ENCODE measurements at regions not wholly inside any gene's neighbourhood (a gene's known extent, or its start where the extent isn't known, plus 50 kb on each side); places are given as distances from the start of the nearest gene placed in this dataset.

GRCh38 chr13:71124230-71124629 is 742.8 kb downstream of the DACH1 start:
- no peak for ATAC-seq
- Mint-ChIP-seq H3K4me1 (no peaks in the 10 kb centered on the region), H3K9me3 (ENCODE audit: low read depth) (peaks cover 3% of the 10 kb centered on the region), H3K4me3 (no peak overlapping the region), H3K27me3 (no peaks in the 10 kb centered on the region), H3K27ac (no peak overlapping the region), H3K36me3 (ENCODE audit: low read depth) (no peaks in the 10 kb centered on the region)
- DNase-seq: no peak
- CTCF ChIA-PET: no interaction called here
- intact Hi-C loops (cut with DNase I, micrococcal nuclease): no loop called here
- POLR2A ChIA-PET: no interaction called here

DNA sequence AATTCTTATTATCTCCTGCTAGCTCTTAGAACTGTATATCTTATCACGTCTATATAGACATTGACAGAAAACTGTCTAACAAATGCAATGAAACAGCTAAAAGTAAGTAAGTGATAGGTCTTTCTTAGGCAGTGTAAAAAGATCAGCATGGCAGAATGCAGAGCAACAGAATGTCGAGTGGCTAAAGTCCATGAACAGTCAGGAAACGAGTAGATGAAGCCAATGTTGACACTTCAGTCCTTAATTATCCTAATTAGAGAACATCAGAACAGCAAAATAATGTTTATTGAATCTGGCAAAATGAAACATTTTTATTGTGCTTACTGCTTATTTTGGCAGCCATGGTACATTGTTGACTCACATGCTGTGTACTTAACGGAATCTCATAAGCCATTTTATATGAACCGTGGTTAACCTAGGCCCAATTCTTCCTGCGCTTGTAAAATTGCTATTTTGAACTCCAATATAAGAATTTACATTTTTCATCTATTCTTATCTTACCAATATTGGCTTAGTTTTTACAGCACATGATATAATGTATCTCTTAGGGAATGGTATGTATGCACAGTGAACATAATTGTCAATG is 748.1 kb downstream of the DACH1 start:
- H3K4me3 Mint-ChIP-seq: no peak overlapping the region
- no peaks in the 10 kb centered on the region for H3K36me3 Mint-ChIP-seq (ENCODE audit: low read depth)
- peaks cover 5% of the 10 kb centered on the region for H3K9me3 Mint-ChIP-seq (ENCODE audit: low read depth)
- ATAC-seq (no peak), DNase-seq (no peak)
- ChIA-PET CTCF (no interaction called here), POLR2A (no interaction called here)
- no peak overlapping the region for H3K27ac Mint-ChIP-seq
- intact Hi-C loops (cut with DNase I, micrococcal nuclease): no loop called here
- no peaks in the 10 kb centered on the region for H3K4me1 Mint-ChIP-seq
- H3K27me3 Mint-ChIP-seq: no peaks in the 10 kb centered on the region

- no peak for DNase-seq
- peaks cover 5% of the 10 kb centered on the region for H3K9me3 Mint-ChIP-seq (ENCODE audit: low read depth)
- ChIA-PET CTCF (no interaction called here), POLR2A (no interaction called here)
- no peaks in the 10 kb centered on the region for H3K4me1 Mint-ChIP-seq
- no peaks in the 10 kb centered on the region for H3K27me3 Mint-ChIP-seq
- no peak overlapping the region for H3K27ac Mint-ChIP-seq
- H3K4me3 Mint-ChIP-seq: no peak overlapping the region
- intact Hi-C loops (cut with DNase I, micrococcal nuclease): no loop called here
- no peak for ATAC-seq
- H3K36me3 Mint-ChIP-seq (ENCODE audit: low read depth): no peaks in the 10 kb centered on the region
These were observed 749.1 kb downstream of the DACH1 start for GRCh38 chr13:71117920-71118319.

GRCh38 chr13:71115301-71115700 is 751.7 kb downstream of the DACH1 start:
- H3K4me1 Mint-ChIP-seq: no peaks in the 10 kb centered on the region
- H3K27ac Mint-ChIP-seq: no peak overlapping the region
- POLR2A ChIA-PET: no interaction called here
- H3K9me3 Mint-ChIP-seq (ENCODE audit: low read depth): peaks cover 2% of the 10 kb centered on the region
- CTCF ChIA-PET: no interaction called here
- H3K27me3 Mint-ChIP-seq: no peaks in the 10 kb centered on the region
- ATAC-seq (no peak), DNase-seq (no peak)
- no peaks in the 10 kb centered on the region for H3K36me3 Mint-ChIP-seq (ENCODE audit: low read depth)
- intact Hi-C loops (cut with DNase I, micrococcal nuclease): no loop called here
- no peak overlapping the region for H3K4me3 Mint-ChIP-seq

DNA sequence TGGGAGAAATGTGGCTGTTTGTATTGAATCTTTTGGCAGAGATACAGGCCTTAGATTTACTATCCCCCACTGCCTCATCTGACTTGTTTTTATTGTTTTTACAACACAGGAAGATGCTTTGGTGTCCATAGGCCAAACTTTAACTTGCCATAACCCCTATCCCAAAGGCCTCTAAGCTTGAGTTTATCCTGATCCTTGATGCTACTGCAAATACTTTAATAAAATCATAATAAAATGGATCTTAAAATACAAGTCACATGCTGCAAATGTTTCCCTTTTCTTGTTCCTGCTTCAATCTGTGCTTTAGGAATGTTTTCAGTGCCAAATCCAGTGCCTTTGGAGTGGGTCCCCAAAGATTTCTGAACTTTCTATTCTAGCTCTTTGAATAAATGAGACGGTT is 770.6 kb downstream of the DACH1 start:
- H3K4me1 Mint-ChIP-seq: no peaks in the 10 kb centered on the region
- H3K36me3 Mint-ChIP-seq (ENCODE audit: low read depth): no peaks in the 10 kb centered on the region
- CTCF ChIA-PET: no interaction called here
- H3K27ac Mint-ChIP-seq: no peak overlapping the region
- ATAC-seq (no peak), DNase-seq (no peak)
- POLR2A ChIA-PET: no interaction called here
- no peaks in the 10 kb centered on the region for H3K9me3 Mint-ChIP-seq (ENCODE audit: low read depth)
- H3K4me3 Mint-ChIP-seq: no peak overlapping the region
- H3K27me3 Mint-ChIP-seq: no peaks in the 10 kb centered on the region
- intact Hi-C loops (cut with DNase I, micrococcal nuclease): no loop called here

DNA sequence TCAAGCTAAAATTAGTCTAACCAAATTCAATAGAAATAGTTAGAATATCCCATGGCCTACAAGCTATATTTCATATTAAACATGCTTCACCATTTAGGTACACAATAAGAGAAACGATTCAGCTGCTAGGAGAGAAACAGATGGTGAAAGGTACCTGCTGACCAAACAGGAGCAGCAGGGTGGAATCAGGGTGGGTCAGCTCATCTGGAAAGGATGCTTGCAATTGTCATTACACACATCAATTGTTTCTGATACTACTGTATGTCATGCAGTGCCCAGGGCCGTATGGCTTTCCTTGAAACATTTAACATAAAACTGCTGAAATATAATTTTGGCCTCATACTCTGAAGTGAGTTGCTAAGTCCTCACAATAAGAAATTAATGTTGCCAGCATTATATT is 776.0 kb downstream of the DACH1 start:
- POLR2A ChIA-PET: no interaction called here
- intact Hi-C loops (cut with DNase I, micrococcal nuclease): no loop called here
- Mint-ChIP-seq H3K27ac (no peak overlapping the region), H3K4me3 (no peak overlapping the region), H3K36me3 (ENCODE audit: low read depth) (no peaks in the 10 kb centered on the region), H3K27me3 (no peaks in the 10 kb centered on the region), H3K9me3 (ENCODE audit: low read depth) (no peaks in the 10 kb centered on the region), H3K4me1 (no peaks in the 10 kb centered on the region)
- CTCF ChIA-PET: no interaction called here
- ATAC-seq (no peak), DNase-seq (no peak)

- no peak overlapping the region for H3K4me3 Mint-ChIP-seq
- no peak overlapping the region for H3K27ac Mint-ChIP-seq
- H3K4me1 Mint-ChIP-seq: no peaks in the 10 kb centered on the region
- CTCF ChIA-PET: no interaction called here
- no peaks in the 10 kb centered on the region for H3K27me3 Mint-ChIP-seq
- DNase-seq: no peak
- intact Hi-C loops (cut with DNase I, micrococcal nuclease): no loop called here
- POLR2A ChIA-PET: no interaction called here
- ATAC-seq: no peak
- no peaks in the 10 kb centered on the region for H3K9me3 Mint-ChIP-seq (ENCODE audit: low read depth)
- no peaks in the 10 kb centered on the region for H3K36me3 Mint-ChIP-seq (ENCODE audit: low read depth)
These were observed 777.9 kb downstream of the DACH1 start for GRCh38 chr13:71089056-71089455.

DNA sequence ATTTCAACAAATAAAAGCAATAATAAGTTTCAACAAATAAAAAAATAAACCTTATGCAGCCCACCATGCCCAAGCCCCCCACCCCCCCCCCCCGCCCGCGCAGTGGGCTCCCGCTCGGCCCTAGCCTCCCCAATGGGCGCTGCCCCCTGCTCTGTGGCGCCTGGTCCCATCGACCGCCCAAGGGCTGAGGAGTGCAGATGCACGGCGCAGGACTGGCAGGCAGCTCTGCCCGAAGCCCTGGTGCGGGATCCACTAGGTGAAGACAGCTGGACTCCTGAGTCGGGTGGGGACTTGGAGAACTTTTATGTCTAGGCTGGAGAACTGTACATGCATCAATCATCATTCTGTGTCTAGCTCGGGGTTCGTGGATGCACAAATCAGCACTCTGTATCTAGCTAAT is 779.6 kb downstream of the DACH1 start:
- Mint-ChIP-seq H3K9me3 (ENCODE audit: low read depth) (no peaks in the 10 kb centered on the region), H3K4me1 (no peaks in the 10 kb centered on the region), H3K36me3 (ENCODE audit: low read depth) (no peaks in the 10 kb centered on the region), H3K27me3 (no peaks in the 10 kb centered on the region), H3K27ac (no peak overlapping the region), H3K4me3 (no peak overlapping the region)
- ATAC-seq (no peak), DNase-seq (no peak)
- intact Hi-C loops (cut with DNase I, micrococcal nuclease): no loop called here
- CTCF ChIA-PET: no interaction called here
- POLR2A ChIA-PET: no interaction called here

GRCh38 chr13:71087006-71087405 is 780.0 kb downstream of the DACH1 start:
- no peaks in the 10 kb centered on the region for H3K4me1 Mint-ChIP-seq
- H3K9me3 Mint-ChIP-seq (ENCODE audit: low read depth): no peaks in the 10 kb centered on the region
- ChIA-PET POLR2A (no interaction called here), CTCF (no interaction called here)
- H3K4me3 Mint-ChIP-seq: no peak overlapping the region
- DNase-seq (no peak), ATAC-seq (no peak)
- H3K36me3 Mint-ChIP-seq (ENCODE audit: low read depth): no peaks in the 10 kb centered on the region
- no peak overlapping the region for H3K27ac Mint-ChIP-seq
- intact Hi-C loops (cut with DNase I, micrococcal nuclease): no loop called here
- H3K27me3 Mint-ChIP-seq: no peaks in the 10 kb centered on the region

- ChIA-PET POLR2A (no interaction called here), CTCF (interaction anchor here (0.6 kb wide), 1 partner anchor 454 kb away, joined by 3 read pairs; no protein-coding TSS in a partner anchor)
- no peak for ATAC-seq
- intact Hi-C loops (cut with DNase I, micrococcal nuclease): no loop called here
- H3K4me1 Mint-ChIP-seq: no peaks in the 10 kb centered on the region
- H3K4me3 Mint-ChIP-seq: no peak overlapping the region
- no peaks in the 10 kb centered on the region for H3K27me3 Mint-ChIP-seq
- no peak for DNase-seq
- no peaks in the 10 kb centered on the region for H3K9me3 Mint-ChIP-seq (ENCODE audit: low read depth)
- H3K36me3 Mint-ChIP-seq (ENCODE audit: low read depth): no peaks in the 10 kb centered on the region
- no peak overlapping the region for H3K27ac Mint-ChIP-seq
These were observed 784.4 kb downstream of the DACH1 start for GRCh38 chr13:71082631-71083030.

DNA sequence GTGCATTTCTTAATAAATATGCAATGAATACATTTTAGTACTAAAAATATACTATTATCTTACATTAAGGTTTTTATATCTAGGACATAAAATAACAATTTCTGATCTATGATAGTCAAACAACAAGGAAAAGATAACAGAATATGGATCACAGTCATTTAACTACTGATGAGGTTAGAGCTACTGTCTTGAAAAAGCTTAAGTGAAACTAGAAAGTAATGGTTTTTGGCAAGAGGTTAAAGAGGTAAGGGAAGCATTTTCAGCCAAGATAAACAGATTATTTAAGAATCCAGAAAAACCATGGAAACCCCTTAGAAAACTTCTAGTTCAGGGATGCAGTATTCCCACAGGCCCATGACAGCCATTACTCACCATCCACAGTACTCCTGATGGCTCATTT is 787.4 kb downstream of the DACH1 start:
- Mint-ChIP-seq H3K36me3 (ENCODE audit: low read depth) (no peaks in the 10 kb centered on the region), H3K27me3 (no peaks in the 10 kb centered on the region), H3K4me1 (no peaks in the 10 kb centered on the region), H3K9me3 (ENCODE audit: low read depth) (no peaks in the 10 kb centered on the region), H3K27ac (no peak overlapping the region), H3K4me3 (no peak overlapping the region)
- ChIA-PET POLR2A (no interaction called here), CTCF (no interaction called here)
- ATAC-seq (no peak), DNase-seq (no peak)
- intact Hi-C loops (cut with DNase I, micrococcal nuclease): no loop called here

DNA sequence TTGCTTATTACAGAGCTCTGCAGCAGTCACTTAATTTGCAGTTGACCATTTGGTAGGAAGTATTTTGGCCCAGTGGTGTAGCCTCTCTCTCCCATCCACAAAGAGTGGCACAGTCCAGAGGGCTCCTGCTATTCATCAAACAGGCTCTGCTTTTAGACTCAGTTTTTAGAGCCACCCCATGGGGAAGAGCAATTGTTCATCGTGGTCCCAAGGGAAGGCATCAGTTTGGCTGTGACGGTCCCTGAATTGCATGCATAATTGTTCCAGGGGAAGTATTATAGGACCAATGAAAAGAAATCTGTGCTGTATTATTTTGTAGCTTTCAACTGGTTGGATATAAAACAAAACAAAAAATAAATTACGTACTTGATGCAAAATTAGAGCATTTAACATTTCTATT is 799.0 kb downstream of the DACH1 start:
- no peak overlapping the region for H3K27ac Mint-ChIP-seq
- H3K4me3 Mint-ChIP-seq: no peak overlapping the region
- ATAC-seq: no peak
- no peak for DNase-seq
- POLR2A ChIA-PET: no interaction called here
- peaks cover 5% of the 10 kb centered on the region for H3K9me3 Mint-ChIP-seq (ENCODE audit: low read depth)
- H3K4me1 Mint-ChIP-seq: no peaks in the 10 kb centered on the region
- intact Hi-C loops (cut with DNase I, micrococcal nuclease): no loop called here
- CTCF ChIA-PET: no interaction called here
- no peaks in the 10 kb centered on the region for H3K27me3 Mint-ChIP-seq
- H3K36me3 Mint-ChIP-seq (ENCODE audit: low read depth): no peaks in the 10 kb centered on the region

GRCh38 chr13:71067165-71067815 is 799.7 kb downstream of the DACH1 start:
- no peaks in the 10 kb centered on the region for H3K27me3 Mint-ChIP-seq
- H3K4me1 Mint-ChIP-seq: no peaks in the 10 kb centered on the region
- H3K27ac Mint-ChIP-seq: no peak overlapping the region
- POLR2A ChIA-PET: no interaction called here
- intact Hi-C loops (cut with DNase I, micrococcal nuclease): no loop called here
- no peak overlapping the region for H3K4me3 Mint-ChIP-seq
- H3K9me3 Mint-ChIP-seq (ENCODE audit: low read depth): peaks cover 9% of the 10 kb centered on the region
- CTCF ChIA-PET: no interaction called here
- DNase-seq (no peak), ATAC-seq (no peak)
- no peaks in the 10 kb centered on the region for H3K36me3 Mint-ChIP-seq (ENCODE audit: low read depth)
